HG03039 (cell line): ENCODE measurements at regions not wholly inside any gene's neighbourhood (a gene's known extent, or its start where the extent isn't known, plus 50 kb on each side); places are given as distances from the start of the nearest gene placed in this dataset.
"Not testable (repeated sequence)": the region's sequence is repeated elsewhere in the genome, so short reads cannot be mapped to it uniquely, and the experiment has no call there.

Experiments used
- ATAC-seq: cut with Tn5 transposase; IDR thresholded peaks from one replicate; pipeline ENCODE4 v1.9.1; 2021; ENCODE audit warnings: mild to moderate bottlenecking, moderate library complexity; ENCODE audit not compliant: unreplicated experiment

DNA sequence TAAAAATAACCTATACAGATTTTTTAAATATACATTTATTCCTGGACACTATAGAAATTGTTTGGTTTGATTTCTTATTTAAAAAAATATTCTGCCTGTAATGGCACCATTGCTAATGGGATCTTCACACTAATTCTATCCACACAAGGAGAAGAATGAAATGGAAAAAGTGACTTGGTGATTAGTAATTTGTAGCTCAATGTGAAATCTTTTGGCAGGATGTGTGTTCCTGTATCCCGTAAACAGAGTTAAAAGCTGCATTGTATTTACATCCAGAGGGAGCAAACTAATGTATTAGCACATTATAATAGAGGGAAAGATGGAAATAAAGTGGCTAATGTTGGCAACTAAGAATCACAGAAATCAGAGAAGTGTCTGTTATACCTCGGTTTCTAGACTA, 1455.3 kb upstream of the FLRT2 start:
- no peak for ATAC-seq

DNA sequence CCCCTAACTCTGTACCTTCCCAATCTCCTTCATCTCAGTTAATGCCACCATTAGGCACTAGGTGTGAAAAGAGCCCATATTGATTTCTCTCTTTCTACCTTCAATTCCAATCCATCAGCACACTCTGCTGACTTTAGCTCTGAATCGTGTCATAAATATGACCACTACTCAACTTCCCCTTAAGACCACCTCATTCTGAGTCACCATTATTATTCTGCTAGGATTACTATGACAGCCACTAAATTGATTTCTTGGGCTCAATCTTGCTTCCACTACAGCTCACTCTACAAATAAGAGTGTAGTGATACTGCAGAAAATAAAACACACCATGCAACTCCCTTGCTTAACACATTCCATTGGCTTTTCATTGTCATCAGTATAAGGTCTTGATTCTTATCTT, 1449.0 kb upstream of the FLRT2 start:
- ATAC-seq, result no peak

DNA sequence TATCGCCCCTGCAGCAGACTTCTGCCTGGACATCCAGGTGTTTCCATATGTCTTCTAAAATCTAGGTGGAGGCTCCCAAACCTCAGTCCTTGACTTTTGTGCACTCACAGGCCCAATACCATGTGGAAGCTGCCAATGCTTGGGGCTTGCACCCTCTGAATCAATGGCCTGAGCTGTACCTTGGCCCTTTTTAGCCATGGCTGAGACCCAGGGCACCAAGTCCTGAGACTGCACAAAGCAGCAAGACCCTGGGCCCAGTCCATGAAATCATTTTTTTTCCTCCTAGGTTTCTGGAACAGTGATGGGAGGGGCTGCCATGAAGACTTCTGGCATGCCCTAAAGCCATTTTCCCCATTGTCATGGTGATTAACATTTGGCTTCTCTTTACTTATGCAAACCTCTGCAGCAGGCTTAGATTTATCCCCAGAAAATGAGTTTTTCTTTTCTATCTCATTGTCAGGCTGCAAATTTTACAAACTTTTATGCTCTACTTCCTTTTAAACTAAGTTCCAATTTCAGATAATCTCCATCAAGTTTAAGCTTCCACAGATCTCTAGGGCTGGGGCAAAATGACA, 1445.8 kb upstream of the FLRT2 start:
- ATAC-seq, result no peak

DNA sequence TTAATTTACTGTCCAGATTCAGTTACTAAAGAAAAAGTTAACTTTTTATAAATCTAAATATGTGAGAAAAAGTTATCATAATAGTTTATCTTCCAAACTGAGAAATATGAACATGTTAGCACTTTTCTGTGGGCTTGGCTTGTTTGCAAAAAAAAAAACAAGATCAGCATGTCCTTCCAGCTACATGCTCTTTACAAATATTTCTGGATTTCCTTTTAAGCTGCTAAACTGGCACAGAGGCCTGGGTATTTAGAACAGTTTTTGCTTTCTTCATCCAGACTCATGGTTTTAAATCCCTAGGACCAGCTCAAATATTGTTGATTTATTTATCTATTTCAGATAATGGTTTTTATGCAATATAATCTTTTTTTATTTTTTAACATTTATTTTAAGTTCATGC, 1444.5 kb upstream of the FLRT2 start:
- ATAC-seq, result no peak

DNA sequence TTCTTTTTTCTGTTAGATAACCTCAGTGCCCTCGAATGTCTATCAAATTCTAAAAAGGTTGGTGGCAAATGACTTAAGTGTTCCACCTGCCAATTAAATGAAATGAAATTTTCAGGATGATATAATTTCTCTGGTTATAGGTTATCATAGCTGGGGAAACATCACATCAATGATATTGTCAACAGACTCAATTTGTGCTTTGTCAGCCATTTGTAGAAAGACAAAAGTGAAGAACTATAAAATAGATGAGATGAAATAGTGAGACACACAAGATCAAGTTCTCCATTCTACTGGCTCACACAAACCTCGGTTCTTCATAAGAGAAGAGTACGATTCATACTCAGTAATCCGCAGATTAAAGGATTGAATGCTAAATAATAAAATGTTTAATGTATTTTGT, 1443.2 kb upstream of the FLRT2 start:
- ATAC-seq, result no peak

DNA sequence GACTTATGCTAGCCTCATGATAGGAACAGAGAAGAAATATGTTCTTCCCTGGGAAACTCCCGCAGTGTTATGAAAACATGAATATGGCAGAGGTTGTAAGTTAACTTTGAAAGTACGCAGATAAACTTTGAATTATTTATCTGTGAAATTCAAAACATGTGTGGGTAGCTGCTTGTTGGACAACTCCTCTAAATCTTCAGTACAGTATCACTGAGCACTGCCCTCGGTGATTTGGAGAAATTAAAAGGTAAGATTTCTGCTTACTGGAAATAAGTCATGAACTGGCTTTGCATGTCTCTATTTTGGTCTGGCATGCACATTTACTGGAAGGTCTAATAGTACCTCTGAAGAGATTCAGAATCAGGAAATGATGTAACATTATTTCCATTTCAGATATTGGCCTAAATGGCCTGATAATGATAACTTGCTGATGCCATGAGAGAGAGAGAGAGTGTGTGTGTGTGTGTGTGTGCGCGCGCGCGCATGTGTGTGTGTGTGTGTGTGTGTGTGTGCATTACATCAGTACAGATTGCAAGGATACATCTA, 1441.9 kb upstream of the FLRT2 start:
- no peak for ATAC-seq

DNA sequence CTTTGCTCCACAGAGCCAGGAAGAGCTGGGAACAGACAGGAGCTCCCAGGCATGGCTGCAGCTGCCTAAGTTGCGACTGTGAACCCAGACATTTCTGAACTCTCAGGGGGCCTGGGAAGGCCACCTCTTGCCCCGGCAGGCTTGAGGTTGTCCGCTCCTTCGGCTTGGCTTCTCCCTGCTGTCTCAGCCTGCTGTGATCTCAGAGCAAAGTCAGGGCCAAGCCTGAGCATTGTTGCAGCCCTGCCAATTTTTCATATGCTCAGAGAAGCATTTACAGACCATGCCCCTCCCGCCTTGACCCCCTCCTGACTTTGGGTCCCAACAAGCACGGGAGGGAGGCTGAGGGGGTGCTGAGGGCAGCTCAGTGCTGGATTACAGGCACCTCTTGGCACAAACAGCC, 1439.1 kb upstream of the FLRT2 start:
- ATAC-seq, result no peak

DNA sequence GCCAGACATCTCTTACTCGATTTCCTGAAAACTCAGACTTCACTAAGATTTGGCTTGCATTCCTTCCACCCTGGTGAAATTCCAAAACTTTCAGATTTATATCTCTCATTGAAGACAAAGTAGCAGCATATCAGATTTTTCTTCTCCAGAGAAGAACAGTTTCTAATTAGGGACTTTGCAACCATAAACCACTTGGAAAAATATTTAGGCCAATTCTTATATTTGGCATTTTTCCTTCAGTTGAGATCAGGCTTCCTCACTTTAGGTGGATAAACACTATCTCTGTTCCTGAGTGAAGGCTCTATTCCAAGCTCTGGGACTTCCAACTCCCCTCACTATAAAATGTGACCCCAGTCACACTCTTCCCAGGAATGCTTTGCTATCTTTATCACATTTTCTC, 1434.3 kb upstream of the FLRT2 start:
- ATAC-seq, result no peak

DNA sequence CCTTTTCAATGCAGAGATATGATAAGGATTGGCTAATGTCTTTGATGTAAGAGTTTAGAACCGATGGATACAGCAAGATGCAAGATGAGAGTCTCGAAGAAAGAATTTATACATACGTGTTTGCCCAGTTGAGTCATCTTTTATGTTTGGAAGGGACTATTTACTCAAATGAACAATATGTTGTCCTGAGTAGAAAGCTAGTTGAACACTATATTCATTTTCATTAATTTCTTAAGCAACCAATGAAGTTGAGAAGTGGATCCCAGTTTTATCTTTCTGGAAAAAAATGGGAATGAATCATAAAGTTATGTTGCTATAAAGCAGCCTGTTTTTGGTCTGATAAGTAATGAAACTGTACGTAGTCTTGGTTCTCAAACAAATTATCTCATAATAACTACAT, 1431.7 kb upstream of the FLRT2 start:
- ATAC-seq, result no peak

DNA sequence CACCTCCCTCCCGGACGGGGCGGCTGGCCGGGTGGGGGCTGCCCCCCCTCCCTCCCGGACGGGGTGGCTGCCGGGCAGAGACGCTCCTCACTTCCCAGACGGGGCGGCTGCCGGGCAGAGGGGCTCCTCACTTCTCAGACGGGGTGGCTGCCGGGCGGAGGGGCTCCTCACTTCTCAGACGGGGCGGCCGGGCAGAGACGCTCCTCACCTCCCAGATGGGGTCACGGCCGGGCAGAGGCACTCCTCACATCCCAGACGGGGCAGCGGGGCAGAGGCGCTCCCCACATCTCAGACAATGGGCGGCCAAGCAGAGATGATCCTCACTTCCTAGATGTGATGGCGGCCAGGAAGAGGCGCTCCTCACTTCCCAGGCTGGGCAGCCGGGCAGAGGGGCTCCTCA, 1430.4 kb upstream of the FLRT2 start:
- not testable (repeated sequence) for ATAC-seq

DNA sequence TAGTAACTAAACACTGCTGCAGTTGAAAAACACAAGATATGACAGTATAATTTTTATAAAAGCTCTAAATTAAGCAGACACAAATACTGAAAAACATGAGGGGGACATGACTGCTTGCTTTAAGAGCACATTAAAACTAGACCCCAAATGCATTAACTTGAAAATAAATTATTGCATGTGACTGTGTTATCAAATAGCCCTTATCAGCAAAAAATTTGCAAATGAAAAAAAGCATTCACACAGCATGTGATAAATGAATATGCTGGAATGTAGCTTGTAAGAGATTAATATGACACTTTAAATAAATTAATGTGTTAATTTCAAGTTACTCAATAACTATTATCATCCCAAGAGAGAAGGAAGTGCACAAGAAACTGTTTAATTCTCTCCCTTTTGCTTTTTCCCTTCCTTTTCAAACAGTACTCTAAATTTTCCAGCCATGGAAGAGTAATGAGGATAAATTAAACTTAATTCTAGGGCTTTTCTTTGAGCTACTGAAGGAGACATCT, 1422.1 kb upstream of the FLRT2 start:
- no peak for ATAC-seq

DNA sequence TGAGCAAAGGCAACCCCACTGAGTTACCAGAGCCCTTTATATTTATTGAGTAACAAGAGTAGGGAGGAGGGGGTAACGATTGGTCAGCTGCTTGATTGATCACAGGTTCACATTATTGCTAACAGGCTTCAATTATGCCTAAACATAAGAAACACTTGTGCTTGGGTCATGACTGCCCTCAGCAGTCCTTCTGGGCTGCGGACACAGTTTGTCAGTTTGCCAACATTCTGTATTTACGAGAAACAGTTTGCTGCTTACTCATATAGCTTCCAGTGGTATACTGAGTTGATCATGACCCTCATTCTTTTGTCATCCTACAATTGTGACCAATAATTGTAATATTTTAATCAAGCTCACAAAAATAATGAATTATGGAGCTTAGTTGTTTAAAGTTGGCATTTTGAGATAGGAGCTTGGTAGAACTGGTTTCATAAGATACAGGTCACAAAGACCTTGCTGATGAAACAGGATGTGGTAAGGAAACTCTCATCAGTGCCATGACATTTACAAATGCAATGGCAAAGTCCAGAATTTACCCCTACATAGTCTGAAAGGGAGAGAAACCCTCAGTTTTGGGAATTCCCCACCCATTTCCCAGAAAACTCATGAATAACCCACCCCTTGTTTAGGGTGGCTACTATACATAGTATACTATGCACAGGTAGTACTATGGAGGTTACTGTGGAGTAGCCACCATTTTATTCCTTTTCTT, 1421.0 kb upstream of the FLRT2 start:
- no peak for ATAC-seq

DNA sequence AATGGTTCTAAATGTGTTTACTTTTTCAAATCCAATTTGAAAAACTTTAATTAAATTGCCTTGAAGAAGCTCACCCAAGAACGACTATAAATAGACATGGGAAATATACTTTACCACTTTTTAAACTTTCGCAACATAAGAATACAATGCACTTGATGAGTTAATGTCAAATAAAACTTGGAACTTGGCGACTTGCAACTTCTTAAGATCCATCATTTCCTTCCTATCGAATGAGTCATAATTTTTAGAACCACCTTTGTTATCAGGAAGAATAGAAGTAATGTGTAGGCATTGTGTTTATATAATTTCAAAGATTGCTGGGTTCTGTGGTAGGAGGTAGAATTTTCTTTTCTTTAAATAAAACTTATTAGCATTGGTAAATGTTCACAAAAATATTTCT, 1417.4 kb upstream of the FLRT2 start:
- no peak for ATAC-seq

DNA sequence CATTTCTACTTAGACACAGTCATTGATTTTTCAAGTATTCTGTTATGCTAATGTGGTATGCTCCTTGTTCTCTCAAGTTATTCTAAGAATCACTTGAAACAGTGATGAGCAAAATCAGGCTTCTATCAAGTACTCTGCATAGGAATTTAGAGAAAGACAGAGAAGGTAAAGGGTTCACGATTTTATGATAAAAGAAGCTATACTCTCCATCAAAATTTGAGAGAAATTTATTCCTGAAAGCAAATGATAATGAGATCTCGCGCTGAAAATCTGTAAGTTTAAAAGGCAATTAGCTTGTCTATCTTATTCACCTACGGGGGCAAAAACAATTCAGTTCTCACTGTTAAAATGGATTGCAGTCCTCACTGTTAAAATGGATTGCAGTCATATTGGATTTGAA, 1404.3 kb upstream of the FLRT2 start:
- ATAC-seq, result no peak

DNA sequence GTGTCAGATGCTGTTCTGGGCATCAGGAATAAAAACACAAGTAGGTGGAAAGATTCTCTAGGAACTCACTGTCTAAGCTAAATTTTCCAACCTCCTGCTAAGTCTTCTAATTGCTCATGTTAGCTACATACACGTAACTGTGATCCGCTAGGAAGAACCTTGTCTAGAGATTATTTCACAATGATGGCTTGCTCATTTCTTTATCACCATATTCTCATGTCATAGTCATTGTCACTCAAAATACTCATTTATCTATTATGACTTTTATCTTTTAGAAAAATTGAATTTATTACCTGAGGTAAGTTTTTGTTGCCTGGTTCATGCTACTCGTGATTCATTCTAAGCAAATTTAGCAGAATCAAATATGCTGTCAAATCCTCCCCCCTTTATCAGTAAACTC, 1402.4 kb upstream of the FLRT2 start:
- no peak for ATAC-seq

DNA sequence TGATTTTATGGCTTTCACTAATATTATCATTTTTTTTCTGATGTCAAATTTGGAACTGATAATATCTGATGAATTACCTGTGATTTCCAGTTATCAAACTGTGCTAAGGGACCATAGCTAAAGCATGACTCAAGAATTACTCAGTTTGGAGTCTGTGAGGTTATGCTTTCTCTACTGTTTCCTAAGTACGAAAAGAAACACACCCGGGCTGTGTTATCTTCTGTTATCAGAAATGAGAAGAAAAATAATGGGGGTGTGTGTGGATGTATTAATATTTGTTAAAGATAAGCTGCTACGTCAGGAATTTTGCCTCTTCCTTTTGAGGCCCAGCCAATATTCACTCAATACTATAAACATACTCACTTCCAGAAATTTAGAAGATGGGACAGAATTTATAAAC, 1401.9 kb upstream of the FLRT2 start:
- no peak for ATAC-seq

DNA sequence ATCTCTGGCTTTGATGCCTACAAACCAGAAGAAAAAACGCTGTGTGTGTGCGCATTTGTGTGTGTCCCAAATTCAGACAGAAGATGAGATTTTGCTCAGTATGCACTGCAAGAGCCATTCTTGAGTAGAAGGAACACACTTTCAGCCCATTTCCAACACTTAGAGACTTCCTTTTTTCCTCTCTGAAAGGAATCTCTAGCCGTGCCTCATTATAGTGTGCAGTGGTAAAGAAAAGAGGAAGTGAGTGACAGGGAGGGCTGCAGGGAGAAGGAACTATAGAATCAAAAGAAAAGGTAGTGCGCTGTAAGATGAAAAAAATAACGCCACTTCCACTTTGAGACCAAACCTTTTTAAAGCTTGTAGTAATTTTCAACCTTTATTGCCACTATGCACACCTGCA, 1400.9 kb upstream of the FLRT2 start:
- ATAC-seq, result no peak

DNA sequence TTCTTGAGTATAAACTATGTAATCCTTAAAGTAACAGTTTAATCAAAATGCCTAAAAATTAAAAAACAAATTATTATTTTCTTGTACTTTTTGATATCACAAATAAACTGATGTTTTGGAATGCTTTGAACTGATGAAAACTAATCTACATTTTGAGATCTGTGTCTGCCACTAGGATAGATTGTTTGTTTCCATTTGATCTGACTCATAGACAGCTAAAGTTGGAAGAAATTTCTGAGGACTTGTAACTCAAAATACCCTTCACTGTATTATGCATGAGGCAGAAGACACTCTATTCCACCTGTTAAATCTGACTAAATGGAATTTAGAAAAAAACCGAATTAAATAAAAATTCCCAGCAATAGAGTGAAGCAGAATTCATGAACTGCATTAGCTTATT, 1400.0 kb upstream of the FLRT2 start:
- ATAC-seq, result no peak

DNA sequence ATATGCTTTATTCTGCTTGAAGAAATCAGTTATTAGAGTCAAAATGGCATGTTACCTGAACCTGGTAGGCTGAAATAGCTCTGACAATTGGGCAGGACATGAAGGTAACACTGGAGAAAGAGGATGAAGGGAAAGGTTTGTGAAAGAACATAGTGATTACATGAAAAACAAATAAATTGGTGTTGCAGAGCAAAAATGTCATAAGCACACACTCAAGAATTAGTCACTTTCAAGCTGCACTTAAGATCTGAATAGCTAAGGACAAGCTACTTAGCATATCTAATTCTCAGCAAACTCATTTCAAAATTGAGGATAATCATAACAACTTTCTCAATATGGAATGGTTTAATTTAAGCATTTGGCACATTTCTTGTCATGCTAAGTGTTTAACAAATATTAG, 1398.0 kb upstream of the FLRT2 start:
- no peak for ATAC-seq

DNA sequence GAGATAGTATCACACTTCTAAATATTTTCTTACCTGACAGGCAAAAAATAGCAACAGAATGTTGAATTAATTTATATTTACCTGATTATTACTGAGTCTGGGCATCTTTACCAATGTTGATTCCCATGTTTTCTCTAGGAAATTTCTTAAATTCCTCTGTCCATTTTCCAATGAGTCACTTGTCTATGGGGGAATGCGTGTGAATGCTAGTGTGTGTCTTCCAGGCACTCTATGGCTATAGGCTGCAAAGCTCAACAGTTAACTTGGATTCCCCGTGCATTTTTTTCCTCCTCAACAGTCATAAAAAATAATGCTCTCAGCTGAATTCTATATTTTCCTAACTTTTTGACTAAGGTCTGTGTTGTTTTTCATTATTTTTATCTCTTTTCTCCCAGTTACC, 1385.8 kb upstream of the FLRT2 start:
- ATAC-seq, result no peak

DNA sequence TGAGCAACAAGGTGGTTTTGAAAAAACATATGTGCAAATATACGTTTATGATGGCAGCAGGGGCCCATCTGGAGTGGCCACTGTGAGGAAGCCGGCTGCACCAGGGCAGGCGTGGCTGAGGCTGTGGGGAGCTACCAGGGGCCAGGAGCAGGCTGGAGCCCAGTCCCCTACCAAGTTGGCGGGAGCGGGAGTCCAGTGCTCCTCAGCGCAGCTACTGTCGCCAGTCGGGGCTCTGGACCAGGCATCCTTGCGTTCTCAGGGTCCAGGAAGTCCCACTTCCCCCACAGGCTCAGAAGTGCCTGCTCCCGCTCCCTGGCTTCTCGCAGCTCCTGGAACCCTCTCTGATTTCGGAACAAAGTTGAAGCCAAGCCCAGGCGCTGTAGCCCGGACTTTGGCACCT, 1377.5 kb upstream of the FLRT2 start:
- no peak for ATAC-seq

DNA sequence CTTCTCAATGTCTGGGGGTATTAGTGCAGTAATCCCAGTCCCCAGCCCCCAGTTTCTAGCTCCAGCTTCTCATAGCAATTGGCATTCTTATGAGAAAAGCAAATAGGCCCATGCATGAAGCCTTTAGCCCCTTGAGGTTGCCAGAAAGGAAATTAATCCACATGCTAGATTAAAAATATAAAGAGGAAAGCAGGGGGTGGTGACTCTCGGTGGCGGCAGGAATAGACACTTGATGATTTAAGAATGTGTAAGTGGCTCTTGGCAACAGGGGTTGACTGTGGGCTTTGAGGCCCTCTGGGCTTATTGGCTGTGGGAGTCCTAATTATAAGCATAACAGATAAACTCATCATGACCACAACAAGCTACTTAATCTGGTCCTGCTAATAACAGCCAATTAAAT, 1367.3 kb upstream of the FLRT2 start:
- ATAC-seq, result no peak

DNA sequence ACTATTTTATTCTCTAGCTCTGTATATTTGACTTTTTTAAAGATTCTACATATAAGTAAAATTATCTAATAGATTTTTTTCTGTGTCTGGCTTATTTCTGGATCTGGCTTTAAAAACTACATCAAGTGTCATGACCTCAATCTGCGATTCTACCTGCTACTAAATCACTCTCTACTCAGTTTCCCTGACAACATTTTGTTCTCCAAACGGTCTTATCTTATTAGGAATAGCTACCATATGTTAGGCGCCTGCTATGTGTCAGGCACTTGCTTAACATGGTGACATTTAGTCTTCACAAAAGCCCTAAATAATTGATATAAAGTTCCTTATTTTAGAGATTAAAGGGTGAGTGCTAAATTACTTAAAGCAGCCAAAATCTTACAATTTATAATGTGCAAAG, 1362.9 kb upstream of the FLRT2 start:
- no peak for ATAC-seq
